ENCODE measurements at regions not wholly inside any gene's neighbourhood (a gene's known extent, or its start where the extent isn't known, plus 50 kb on each side); places are given as distances from the start of the nearest gene placed in this dataset.
"Not testable (repeated sequence)": the region's sequence is repeated elsewhere in the genome, so short reads cannot be mapped to it uniquely, and the experiment has no call there.

DNA sequence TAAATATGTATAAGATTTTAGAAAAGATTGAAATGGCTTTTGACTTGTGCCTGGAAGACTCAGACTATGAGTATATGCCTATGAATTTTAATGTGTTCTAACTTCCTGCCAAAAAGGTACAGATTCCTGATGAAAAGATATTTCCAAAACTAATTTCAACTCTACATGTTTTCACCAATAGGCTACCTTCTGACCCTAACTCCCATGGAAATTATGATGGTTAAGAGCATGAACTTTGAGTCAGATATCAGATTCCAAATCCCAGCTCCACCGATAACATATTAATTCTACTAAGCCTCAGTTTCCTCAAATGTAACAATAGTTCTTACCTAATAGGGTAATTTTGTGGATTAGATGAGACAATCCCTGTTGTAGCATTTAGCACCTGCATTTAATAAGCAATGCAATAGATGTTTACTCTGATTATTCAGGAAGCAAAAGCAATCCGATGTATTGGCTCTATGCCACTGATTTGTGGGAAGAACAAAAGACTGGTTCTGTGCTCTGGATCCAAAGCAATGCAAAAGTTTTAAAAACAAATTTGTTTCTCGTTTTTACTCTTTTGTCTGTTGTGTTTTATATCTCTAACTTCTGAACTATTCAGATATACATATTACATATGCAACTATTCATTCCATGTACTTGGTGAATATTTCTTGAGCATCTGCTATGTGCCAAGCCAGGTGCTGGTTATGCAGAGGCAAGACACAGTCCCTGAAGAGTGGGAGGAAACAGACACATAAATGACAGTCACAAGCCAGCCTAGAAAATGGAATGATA is 115.4 kb downstream of the GATA6 start:
- DNase-seq (ENCODE audit: low read depth, low spot score), result no peak

GRCh38 chr18:22283855-22284254 is 114.5 kb downstream of the GATA6 start:
- DNase-seq (ENCODE audit: low read depth, low spot score), result not testable (repeated sequence)

DNA sequence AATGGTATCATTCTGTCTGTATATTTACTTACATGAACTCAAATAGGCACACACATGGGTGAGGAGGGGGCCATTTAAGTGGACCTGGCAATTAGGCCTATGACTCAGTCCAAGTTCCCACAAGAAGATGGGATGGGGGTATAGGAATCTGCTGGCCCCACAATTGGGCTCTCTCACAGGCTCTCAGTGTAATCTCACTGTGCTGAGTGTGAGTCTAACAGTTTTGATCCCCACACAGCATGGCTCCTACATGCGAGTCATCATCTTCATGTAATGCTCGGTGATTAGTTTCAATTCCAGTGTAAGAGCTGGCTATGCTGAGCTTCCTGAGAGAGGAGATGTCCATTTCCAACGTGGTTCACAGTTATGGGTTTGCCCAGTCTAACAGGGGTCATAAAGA is 114.0 kb downstream of the GATA6 start:
- peak; percentile 20 for DNase-seq (ENCODE audit: low read depth, low spot score)

GRCh38 chr18:22283116-22283395 is 113.7 kb downstream of the GATA6 start:
- DNase-seq (ENCODE audit: low read depth, low spot score), result no peak

GRCh38 chr18:22282311-22283115 is 113.1 kb downstream of the GATA6 start:
- DNase-seq (ENCODE audit: low read depth, low spot score), result peak; percentile 82

- no peak for DNase-seq (ENCODE audit: low read depth, low spot score)
Measured at GRCh38 chr18:22280453-22280750, 111.0 kb downstream of the GATA6 start.

DNA sequence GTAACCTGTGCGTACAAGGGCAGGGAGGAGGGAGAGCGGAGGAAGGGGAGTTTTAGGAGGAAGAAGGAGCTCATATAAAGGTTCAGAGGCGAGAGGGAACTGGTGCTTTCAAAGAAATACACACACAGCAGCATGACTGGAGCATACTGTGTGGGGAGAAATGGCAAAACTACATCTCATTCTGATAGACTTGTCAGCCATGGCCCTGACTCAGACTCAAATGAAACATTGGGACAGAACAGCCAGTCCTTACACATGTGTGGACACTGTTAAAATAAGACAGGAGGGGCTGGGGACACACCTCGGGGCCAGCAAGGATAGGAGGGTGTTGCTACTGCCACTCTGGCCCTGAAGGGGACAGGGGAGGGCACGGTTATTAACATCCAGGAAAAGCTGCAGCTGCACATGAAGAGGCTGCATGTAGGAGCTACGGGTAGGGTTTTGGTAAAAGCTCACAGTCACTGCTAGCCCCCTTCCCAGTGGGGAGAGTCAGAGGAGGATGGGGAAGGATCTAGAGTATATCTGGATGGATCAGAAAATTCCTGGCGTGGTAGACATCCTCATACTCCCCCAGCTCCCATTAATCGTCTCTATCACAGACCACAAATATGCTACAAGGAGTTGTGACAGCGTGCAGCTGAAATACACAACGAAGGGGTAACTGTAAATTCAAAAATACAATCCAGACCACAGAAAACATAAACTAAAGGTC is 110.5 kb downstream of the GATA6 start:
- DNase-seq (ENCODE audit: low read depth, low spot score), result peak; percentile 23

DNA sequence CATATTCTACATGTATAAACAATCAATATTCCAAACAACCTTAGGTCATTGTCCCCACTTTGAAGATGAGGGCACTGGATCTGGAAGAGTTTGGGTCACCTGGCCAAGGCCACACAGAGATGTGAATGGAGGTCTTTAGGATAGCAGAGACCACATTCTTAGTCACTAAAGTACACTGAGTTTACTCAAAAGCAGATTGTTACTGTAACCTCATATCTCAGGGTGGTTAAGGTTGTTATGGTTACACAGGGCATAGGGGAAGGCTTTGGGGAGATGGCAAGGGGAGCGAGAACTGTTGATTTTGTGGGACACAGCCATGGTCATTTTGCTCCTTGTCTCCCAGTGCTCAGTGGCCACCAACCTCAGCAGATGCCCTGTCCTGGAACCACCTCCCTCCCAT is 109.4 kb downstream of the GATA6 start:
- no peak for DNase-seq (ENCODE audit: low read depth, low spot score)

DNA sequence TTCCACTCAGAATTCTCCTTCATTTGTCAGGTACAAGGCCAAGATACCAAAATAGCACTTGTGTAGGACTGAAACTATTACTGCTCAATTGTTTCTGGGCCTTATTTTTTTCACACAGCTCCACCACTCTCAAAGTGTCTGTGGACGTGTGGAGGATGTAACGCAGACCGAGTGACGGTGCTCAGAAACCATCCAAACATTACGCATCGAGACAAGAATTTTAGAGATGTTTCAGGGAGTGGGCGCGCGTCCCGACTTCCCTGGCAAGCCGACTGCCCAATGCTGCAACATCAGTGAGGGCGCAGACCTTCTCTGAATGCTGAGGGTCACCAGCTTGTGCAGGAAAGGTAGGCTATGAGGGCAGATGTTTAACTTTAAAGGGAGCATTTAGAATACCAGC is 108.4 kb downstream of the GATA6 start:
- DNase-seq (ENCODE audit: low read depth, low spot score), result no peak

DNA sequence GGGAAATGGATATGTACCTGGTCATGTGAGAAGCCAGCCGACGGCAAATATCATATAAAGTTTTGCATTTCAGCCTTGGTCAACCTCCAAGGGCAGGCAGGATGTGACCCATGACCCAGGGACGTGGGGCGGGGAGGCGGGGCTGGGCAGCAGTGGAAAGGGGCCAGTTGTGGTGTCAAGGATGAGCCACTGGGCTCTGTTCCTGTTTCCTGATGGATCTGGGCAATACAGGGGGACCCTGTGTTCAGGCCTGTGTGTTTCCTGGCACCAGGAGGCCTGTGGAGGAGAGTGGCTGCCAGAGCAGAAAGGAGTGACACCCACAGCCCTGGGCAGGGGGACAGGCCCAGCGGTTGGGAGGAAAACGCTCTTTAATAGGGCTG is 106.9 kb downstream of the GATA6 start:
- no peak for DNase-seq (ENCODE audit: low read depth, low spot score)

GRCh38 chr18:22275706-22276333 is 106.4 kb downstream of the GATA6 start:
- no peak for DNase-seq (ENCODE audit: low read depth, low spot score)

DNA sequence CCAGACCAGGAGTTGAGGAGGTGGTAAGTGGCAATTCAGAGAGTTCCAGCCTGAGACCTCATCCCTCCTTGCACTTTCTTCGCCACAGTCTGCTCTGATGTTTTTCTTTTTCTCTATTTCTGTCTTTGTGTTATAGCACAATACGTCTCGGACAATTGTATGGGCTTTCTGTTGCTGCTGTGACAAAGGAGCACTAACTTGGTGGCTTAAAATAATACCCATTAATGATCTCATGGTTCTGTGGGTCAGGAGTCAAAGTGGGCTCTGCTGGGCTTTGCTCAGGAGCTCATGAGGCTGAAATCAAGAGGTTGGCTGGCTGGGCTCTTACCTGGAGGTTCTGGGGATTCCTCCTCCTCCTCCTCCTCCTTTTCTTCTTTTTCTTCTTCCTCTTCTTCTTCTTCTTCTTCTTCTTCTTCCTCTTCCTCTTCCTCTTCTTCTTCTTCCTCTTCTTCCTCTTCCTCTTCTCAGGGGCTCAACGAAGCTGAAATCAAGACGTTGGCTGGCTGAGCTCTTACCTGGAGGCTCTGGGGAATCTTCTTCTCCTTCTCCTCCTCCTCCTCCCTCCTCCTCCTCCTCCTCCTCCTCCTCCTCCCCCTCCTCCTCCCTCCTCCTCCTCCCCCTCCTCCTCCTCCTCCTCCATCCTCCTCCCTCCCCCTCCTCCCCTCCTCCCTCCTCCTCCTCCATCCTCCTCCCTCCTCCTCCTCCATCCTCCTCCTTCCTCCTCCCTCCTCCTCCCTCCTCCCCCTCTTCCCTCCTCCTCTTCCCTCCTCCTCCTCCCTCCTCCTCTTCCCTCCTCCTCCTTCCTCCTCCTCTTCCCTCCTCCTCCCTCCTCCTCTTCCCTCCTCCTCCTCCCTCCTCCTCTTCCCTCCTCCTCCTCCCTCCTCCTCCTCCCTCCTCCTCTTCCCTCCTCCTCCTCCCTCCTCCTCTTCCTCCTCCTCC is 104.0 kb downstream of the GATA6 start:
- no peak for DNase-seq (ENCODE audit: low read depth, low spot score)

- DNase-seq (ENCODE audit: low read depth, low spot score), result peak; percentile 19
Measured at GRCh38 chr18:22272242-22272641, 102.9 kb downstream of the GATA6 start.

DNA sequence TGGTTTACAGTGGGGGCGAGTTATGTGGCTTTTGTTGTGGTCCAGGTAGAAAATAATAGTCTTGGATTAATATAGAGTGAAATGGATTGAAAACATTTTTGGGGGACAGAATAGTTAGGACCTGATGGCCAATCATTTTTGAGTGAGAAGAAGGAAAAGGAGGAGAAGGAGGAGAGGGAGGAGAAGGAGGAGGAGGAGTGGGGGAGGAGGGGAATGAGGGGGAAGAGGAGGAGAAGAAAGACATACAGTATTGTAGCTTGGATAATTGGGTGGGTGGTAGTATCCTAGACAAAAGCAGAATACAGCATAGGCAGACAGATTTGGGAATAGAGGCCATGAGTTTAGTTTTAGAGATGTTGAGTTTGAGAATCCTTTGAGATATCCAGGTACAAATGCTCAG is 101.6 kb downstream of the GATA6 start:
- no peak for DNase-seq (ENCODE audit: low read depth, low spot score)

GRCh38 chr18:22268641-22269128 is 99.3 kb downstream of the GATA6 start:
- no peak for DNase-seq (ENCODE audit: low read depth, low spot score)

DNA sequence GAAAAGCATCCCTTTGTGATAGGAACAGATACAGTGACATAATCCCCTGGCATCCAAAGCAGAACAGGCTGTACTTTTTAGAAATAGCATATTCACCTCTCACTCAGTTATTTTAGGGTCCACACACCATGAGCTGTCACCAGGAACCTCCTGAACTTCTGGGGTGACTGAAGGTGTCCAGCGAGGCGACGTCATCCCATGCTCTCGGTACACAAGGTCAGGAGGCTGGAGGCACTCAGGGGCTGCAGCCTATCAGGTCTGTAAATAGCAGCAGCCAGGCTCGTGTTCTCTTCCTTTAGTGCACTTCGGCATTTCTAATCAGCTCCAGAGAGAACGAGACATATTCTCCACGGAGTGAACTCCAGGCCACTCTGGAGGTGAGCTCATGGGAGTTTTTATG is 98.3 kb downstream of the GATA6 start:
- no peak for DNase-seq (ENCODE audit: low read depth, low spot score)

GRCh38 chr18:22267225-22267624 is 97.8 kb downstream of the GATA6 start:
- no peak for DNase-seq (ENCODE audit: low read depth, low spot score)

- DNase-seq (ENCODE audit: low read depth, low spot score), result no peak
Measured at GRCh38 chr18:22265838-22266237, 96.4 kb downstream of the GATA6 start.

- no peak for DNase-seq (ENCODE audit: low read depth, low spot score)
Measured at GRCh38 chr18:22260208-22260820, 90.9 kb downstream of the GATA6 start.

GRCh38 chr18:22257022-22257543 is 87.7 kb downstream of the GATA6 start:
- DNase-seq (ENCODE audit: low read depth, low spot score), result no peak
